SKM-1 (cell line): ENCODE measurements at regions not wholly inside any gene's neighbourhood (a gene's known extent, or its start where the extent isn't known, plus 50 kb on each side); places are given as distances from the start of the nearest gene placed in this dataset.

ENCODE experiments used
- DNase-seq: peaks from one replicate; lab custom pipeline; 2025; ENCODE audit not compliant: unreplicated experiment; lab: John Stamatoyannopoulos, UW

- DNase-seq: no peak
Measured at GRCh38 chr10:4214908-4215307, 429.9 kb upstream of the KLF6 start.

GRCh38 chr10:4213441-4213840 lies 428.4 kb upstream of the KLF6 start:
- no peak for DNase-seq

- DNase-seq: no peak
Measured at GRCh38 chr10:4212111-4212630, 427.2 kb upstream of the KLF6 start.

GRCh38 chr10:4208499-4208898 lies 423.5 kb upstream of the KLF6 start:
- DNase-seq: no peak

GRCh38 chr10:4205113-4205512 lies 420.1 kb upstream of the KLF6 start:
- DNase-seq: no peak

GRCh38 chr10:4202938-4203337 lies 417.9 kb upstream of the KLF6 start:
- no peak for DNase-seq

GRCh38 chr10:4201866-4202825 lies 417.1 kb upstream of the KLF6 start:
- no peak for DNase-seq

- DNase-seq: no peak
Measured at GRCh38 chr10:4199196-4199595, 414.2 kb upstream of the KLF6 start.

GRCh38 chr10:4198216-4198615 lies 413.2 kb upstream of the KLF6 start:
- no peak for DNase-seq

GRCh38 chr10:4197676-4198075 lies 412.7 kb upstream of the KLF6 start:
- no peak for DNase-seq

- DNase-seq: no peak
Measured at GRCh38 chr10:4196771-4197390, 411.9 kb upstream of the KLF6 start.

GRCh38 chr10:4196183-4196582 lies 411.2 kb upstream of the KLF6 start:
- DNase-seq: no peak

GRCh38 chr10:4195213-4195612 lies 410.2 kb upstream of the KLF6 start:
- DNase-seq: no peak

- DNase-seq: no peak
Measured at GRCh38 chr10:4194231-4194630, 409.2 kb upstream of the KLF6 start.

- no peak for DNase-seq
Measured at GRCh38 chr10:4191894-4192293, 406.9 kb upstream of the KLF6 start.

- DNase-seq: no peak
Measured at GRCh38 chr10:4191354-4191753, 406.3 kb upstream of the KLF6 start.

- DNase-seq: no peak
Measured at GRCh38 chr10:4190876-4191275, 405.9 kb upstream of the KLF6 start.

GRCh38 chr10:4189281-4189680 lies 404.3 kb upstream of the KLF6 start:
- no peak for DNase-seq

GRCh38 chr10:4188406-4188805 lies 403.4 kb upstream of the KLF6 start:
- no peak for DNase-seq

GRCh38 chr10:4186849-4187540 lies 402.0 kb upstream of the KLF6 start:
- no peak for DNase-seq

GRCh38 chr10:4183761-4184261 lies 398.8 kb upstream of the KLF6 start:
- DNase-seq: no peak
